ENCODE measurements at regions not wholly inside any gene's neighbourhood (a gene's known extent, or its start where the extent isn't known, plus 50 kb on each side); places are given as distances from the start of the nearest gene placed in this dataset.
"Not testable (repeated sequence)": the region's sequence is repeated elsewhere in the genome, so short reads cannot be mapped to it uniquely, and the experiment has no call there.

DNA sequence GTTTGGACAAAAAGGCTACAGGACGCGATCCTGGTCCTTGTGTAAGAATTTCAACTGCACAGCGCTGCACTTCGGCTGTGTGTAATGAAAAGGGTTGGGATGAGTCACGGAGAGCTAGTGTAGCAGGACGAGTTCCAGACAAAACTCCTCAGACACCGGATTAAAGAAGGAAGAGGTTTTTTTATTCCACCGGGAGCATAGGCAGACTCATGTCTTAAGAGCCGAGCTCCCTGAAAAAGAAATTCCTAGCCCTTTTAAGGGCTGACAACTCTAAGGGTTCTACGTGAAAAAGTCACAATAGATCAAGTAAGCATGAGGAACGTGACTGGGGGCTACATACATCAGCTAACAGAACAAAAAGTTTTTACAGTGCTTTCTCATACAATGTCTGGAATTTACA lies 54.8 kb upstream of the FAM90A1 start:
- DNase-seq, result not testable (repeated sequence)

DNA sequence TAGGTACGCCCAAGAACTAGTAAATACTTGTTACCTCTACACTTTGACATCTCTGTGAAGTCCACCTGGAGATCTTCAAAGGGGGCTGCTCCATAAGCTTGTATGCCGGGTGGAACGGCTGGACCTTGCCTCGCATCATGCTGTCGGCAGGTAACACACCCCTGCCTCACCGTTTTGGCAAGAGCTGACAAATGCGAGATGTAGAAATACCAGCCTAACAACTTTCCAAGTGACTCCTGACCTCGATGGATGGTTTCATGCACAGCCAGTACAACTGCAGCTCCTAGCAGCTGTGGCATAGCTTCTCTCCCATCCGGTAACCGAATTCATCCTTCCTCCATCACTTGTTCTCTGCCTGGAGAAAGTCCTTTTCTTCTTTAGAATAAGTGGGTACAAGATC lies 58.3 kb upstream of the FAM90A1 start:
- not testable (repeated sequence) for DNase-seq

DNA sequence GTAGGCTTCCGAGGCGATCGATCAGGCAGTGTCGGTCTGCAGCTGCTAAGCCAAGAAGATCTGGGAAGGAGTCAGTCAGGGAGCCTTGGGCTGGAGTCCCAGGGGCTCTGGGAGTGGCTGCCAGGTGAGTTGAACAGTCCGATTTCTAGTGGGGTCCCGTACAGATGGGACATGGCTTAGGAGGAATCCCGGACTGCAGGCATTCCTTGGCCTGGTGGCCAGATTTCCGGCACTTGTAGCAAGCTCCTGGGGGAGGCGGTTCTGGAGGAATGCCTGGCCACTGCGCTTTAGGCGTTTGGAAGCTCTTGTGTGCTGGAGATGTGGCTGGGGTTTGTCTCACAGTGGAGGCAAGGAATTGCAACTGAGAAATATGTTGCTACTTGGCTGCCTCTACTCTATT lies 64.3 kb upstream of the FAM90A1 start:
- not testable (repeated sequence) for DNase-seq

DNA sequence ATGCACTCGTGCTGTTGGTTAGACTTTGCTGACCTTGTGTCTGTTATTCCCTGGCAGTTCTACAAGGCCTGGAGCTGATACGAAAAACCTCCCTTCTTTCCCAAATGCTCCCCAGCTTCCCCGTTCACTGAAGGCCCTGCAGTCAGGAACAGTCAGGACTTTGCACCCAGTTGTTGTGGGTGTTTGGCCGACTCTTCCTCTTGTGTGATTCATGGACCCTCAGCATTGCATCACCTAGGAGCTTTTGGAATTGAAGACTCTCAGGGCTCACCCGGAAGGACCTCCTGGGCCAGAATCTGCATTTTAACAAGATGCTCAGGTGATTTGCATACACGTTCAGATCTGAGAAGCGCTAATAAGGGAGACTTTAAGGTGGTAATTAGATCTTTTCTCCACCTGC lies 67.2 kb upstream of the FAM90A1 start:
- not testable (repeated sequence) for DNase-seq

DNA sequence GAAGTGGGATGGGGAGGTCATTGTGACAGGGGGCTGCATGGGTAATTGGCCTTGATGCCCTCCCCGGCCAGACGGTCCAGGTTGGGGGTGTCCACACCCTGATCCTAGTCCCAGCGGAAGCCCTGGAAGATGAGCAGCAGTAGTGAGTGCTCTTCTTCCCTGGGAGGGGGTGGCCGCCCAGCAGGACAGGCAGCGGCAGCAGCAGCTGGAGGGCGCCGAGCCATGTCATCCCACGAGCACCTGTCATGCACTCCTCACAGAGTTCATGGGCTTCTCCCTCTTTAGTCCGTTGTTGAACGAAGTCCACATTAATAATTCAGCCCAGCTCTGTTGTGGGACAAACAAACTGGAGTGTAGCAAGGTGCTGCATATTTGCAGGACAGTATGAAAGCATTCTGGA lies 81.2 kb upstream of the FAM90A1 start:
- not testable (repeated sequence) for DNase-seq

DNA sequence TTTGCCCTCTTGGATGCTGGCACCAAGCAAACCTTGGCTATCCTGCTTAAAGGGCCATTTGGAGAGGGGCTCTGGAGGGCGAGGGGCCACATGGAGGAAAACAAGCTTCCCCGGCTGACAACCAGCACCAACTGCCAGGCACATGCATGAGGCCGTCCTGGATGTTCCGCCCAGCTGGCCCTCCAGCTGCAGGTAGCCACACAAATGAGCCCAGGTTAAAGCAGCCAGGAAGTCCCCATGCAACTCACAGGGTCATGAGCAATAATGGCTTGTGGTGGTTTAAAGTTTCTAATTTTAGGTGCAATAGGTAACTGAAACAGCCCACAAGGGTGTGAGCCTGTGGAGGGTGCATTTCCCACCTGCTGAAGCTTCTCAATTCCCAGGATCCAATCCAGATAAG lies 88.6 kb upstream of the FAM90A1 start:
- not testable (repeated sequence) for DNase-seq

DNA sequence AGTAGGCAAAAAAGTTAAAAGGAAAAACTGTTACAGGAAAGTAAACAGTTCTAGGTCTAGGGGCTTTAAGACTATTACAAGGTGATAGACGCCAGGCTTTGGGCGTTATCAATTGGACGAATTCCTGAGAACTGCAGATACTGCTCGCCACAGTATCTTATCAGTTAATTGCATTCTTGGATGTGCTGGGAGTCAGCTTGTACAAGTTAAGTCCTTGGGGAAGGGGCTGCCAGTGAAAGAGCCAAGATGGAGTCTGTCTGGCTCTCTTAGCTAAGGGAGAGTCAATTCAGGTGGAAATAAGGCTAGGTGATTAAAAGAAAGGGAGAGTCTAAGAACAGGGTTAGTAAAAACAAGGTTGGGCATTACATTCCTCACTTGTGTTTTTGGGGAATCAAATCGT lies 90.3 kb upstream of the FAM90A1 start:
- not testable (repeated sequence) for DNase-seq

DNA sequence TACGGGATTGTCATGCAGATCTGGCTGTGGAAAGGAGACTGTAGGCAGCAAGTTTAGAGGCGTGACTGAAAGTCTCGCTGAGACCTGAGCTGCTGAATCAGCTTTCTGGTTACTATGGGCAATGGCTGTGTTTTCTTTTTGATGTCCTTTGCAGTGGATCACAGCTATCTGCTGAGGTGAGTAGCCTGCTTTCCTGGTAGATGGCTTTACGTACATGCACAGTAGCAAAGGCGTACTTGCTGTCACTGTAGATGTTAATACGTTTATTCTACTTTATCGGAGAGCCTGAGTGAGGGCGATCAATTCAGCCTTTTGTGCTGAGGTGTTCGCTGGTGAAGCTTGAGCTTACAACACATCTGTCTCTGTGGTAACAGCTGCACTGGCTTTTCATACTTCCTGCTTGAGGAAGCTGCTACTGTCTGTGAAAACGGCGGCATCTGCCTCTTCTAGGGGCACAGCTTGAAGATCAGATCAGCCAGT lies 92.9 kb upstream of the FAM90A1 start:
- not testable (repeated sequence) for DNase-seq

DNA sequence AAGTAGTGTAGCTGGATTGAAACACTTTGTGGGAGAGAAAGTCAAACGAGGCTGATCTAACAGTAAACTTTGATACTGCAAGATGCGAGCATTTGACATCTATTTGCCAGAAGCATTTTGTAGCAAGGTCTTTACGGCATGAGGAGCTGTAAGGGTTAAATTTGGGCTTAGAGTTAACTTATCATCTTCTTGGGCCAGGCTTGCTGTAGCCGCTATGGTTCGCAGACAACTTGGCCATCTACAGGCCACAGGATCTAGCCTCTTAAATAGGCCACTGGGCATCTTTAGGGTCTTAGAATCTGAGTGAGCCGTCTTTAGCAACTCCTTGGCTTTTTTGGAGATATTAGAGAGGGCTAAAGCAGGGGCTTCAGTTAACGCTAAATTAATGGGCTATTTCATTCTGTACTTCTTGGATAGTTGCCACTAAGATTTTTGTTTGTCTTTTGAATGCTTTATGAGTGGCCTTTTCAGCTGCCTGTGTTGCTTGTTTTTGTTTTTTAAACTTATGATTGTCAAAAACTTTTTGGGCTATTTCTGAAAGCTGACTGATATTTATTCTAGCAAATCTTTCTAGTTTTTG lies 93.5 kb upstream of the FAM90A1 start:
- not testable (repeated sequence) for DNase-seq

DNA sequence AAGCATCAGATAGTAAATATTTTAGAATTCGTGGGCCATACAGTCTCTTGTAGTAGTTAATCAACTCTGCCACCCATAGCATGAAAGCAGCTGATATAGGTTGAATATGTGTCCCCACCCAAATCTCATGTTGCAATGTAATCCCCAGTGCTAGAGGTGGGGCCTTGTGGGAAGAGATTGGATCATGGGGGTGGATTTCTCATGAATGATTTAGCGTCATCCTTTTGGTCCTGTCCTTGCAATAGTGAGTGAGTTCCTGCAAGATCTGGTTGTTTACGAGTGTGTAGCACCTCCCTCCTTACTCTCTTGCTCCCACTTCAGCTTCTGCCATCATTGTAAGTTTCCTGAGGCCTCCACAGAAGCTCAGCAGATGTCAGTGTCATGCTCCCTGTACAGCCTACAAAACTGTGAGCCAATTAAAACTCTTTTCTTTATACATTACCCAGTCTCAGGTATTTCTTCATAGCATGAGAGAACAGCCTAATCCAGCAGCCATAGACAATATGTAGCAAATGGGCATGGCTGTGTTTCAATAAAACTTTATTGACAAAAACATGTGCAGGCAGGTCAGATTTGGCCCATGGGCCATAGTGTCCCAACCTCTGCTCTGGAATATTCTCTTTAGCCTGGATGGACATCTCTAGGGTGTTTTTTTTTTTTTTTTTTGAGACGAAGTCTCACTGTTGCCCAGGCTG lies 97.9 kb upstream of the FAM90A1 start:
- DNase-seq, result not testable (repeated sequence)

DNA sequence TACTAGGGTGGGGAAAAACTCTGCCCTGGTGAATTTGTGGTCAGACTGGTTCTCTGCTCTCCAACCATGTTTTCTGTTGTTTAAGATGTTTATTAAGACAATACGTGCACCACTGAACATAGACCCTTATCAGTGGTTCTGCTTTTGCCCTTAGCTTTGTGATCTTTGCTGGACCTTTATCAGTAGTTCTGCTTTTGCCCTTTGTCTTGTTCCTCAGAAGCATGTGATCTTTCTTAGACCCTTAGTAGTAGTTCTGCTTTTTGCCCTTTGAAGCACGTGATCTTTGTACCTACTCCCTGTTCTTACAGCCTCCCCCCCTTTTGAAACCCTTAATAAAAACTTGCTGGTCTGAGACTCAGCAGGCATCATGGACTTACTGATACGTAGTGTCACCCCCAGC lies 101.4 kb upstream of the FAM90A1 start:
- DNase-seq, result not testable (repeated sequence)

DNA sequence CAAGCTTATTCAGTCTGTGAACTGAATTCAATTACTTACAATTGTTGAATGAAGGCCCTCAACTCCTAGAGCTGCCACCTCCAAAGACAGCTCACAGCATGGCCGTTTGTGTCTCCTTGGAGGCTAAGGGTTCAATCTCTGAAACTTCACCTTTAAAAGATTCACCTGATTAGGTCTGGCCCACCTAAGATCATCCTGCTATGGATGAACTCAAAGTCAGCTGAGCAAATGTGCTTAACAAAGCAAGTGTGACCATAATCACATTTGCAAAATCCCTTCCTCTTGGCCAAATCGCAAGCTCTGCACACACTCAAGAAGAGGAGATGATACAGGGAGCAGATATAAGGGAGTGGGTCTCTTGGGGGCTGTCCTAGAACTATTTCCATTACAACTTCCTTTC lies 105.0 kb upstream of the FAM90A1 start:
- DNase-seq, result not testable (repeated sequence)

DNA sequence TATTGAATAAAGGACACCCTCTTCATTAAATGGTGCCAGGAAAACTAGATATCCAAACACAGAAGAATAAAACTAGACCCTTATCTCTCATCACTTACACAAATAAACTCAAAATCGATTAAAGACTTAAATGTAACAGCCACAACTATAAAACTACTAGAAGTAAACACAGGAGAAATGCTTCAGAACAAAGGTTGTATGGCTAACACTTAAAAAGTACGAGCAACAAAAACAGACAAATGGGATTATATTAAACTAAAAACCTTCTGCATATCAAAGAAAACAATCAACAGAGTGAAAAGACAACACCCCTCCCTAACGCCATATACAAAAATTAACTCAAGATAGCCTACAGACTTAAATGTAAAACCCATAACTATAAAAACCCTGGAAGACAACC lies 104.7 kb upstream of the CLEC6A start:
- DNase-seq, result not testable (repeated sequence)

DNA sequence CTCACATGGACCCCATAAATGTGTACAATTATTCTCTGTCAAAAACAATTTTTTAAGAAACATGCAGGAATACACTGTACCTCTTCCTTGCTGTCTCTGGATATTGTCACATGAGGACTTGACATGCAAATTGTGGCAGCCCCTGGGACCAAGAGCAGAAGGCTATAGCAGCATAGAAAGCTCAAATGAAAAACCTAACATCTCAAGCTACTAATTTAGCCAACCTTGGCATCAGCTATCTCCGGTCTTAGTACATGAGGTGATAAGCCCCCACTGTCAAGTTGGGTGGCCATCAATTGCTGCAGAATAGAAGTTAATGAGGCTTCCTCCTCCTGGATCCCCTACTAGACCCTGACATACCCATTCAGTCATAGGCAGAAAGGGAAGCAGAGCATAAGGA lies 101.0 kb upstream of the CLEC6A start:
- not testable (repeated sequence) for DNase-seq

DNA sequence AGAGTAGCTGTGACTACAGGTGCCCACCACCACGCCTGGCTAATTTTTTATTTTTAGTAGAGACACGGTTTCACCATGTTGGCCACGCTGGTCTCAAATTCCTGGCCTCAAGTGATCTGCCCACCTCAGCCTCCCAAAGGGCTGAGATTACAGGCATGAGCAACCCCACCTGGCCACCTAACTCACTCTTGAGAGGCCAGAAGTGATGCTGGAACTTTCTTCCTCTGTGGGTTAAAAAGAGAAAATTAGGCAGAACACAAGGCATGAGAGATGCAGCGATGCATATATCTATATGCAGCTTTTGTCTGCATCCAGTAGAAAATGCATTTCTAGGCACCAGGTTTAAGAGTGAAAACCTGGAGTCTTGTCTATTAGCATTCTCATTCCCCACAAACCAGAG lies 100.2 kb upstream of the CLEC6A start:
- not testable (repeated sequence) for DNase-seq

DNA sequence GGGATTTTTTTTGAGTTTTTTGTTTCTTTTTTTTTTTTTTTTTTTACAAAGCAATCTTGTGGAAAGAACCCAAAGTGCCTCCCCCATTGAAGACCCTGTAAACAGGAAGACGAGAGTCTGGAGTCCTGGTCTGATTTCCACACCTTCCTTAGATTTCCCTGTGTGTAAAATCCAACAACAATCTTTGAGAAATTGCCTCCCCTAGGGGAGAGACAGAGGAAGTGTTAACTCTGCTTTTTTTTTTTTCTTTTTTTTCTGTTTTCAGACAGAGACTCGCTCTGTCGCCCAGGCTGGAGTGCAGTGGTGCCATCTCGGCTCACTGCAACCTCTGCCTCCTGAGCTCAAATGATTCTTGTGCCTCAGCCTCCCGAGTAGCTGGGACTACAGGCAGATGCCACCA lies 82.0 kb upstream of the CLEC6A start:
- not testable (repeated sequence) for DNase-seq

DNA sequence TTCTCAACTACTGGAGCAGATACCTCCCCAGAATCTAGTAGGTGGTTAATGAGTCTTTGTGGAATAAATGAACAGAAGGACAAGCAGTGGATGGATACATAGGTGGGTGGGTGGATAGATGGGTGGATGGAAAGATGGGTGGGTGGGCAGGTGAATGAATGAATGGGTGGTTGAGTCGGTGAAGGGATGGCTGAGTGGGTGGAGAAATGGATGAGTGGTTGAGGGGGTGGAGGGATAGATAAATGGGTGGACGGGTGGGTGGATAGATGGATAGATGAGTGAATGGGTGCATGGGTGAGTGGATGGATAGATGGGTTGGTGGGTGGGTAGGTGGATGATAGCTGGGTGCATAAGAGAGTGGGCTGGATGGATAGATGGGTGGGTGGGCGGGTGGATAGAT lies 80.6 kb upstream of the CLEC6A start:
- DNase-seq, result not testable (repeated sequence)

DNA sequence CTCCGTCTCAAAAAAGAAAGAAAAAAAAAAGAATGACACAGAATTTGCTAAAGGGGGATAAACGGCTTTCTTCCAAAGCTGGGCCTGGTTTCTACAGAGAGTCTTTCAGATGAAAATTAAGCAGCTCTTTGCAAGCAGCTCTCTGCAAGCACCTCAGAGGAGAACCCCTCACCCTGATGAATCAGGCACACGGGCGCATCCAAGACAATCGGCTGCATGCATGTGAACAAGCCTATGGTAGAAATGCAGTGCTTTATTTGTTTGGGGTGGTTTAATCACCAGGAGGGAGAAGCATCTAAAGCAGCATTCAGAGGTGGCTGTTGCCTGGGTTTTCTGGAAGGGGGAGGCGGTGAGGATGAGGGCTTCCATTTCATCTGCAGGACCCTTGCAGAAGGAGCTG lies 78.0 kb upstream of the CLEC6A start:
- not testable (repeated sequence) for DNase-seq

DNA sequence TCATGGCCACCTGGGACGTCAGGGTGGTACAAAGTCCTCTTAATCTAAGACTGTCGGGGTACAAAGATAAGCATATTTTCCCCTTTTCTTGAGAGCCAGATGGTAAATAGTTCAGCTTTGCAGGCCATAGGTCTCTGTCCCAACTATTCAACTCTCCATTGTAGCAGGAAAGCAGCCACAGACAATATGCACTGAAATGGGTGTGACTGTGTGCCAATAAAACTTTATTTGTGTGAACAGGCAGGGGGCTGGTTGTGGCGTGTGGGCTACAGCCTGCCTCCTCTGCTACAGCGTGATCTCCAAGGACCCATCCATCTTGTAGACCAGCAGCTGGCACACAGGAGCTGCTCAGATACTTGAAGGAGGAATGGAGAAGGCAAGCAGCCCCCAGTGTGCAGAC lies 73.2 kb upstream of the CLEC6A start:
- DNase-seq, result not testable (repeated sequence)

DNA sequence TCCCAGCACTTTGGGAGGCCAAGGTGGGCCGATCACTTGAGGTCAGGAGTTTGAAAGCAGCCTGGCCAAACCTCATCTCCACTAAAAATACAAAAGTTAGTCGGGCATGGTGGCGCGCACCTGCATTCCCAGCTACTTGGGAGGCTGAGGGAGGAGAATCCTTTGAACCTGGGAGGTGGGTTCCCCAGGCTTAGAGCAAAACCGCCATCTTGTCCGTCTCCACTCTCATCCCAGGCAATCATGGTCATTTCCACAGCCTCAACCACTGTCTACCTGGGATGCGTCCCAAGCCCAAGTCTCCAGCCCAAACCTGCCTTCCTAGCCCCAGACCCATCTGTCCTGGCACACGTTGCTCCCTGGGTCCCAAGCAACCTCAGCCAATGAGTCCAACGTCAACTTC lies 71.1 kb upstream of the CLEC6A start:
- DNase-seq, result not testable (repeated sequence)

DNA sequence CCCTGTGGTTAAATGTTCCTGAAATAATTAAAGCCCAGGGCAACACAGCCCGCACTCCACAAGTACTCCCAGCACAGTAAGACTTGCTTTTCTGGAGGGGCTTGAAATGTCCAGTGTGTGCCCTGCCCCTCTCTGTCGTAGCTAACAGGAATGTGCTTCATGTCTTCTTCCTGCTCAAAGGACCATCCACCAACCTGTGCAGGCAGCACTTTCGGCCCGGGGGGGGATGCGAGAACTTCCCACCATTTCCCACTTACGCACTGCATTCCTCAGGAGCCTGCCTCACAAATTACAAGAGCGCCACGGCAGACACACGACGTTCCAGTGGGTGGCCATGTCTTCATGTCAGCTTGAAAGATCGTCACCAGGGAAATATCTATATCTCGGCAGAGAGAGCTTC lies 70.3 kb upstream of the CLEC6A start:
- DNase-seq, result not testable (repeated sequence)

DNA sequence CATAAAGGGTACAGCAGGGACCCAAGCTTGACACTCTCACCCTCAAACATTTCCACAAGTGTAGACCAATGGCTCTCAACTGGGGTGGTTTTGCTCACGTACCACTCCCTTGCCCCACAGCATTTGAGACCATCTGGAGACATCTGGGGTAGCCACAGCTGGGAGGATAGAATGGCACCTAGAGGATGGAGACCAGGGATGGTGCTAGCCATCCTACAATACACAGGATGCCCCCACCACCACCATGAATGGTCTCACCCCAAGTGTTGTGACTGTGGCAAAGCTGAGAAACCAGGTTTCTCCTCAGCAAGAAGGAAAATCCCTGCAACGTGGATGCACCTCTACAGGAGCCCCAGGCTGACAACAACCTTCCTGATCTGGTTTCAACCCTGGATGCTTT lies 69.1 kb upstream of the CLEC6A start:
- not testable (repeated sequence) for DNase-seq

DNA sequence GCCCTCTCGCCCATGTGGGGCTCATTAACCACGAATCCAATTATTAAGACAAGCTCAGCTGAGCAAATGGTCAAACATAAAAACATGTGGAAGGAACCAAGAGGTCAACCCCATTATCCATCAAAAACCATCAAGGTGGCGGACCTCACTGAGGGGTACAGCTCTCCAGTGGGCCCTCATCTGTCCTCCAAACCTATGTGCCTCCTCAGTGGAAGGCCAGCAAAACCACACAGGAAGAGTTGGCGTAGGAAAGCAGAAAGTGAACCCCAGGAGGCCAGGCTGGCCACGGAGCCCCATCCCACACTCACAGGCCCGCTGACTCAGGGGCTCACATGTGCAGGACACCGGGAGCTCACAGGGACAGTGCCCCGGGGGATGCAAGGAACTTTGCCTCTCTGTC lies 66.5 kb upstream of the CLEC6A start:
- not testable (repeated sequence) for DNase-seq

Data from occipital lobe (tissue), 1 donor.